Psoas muscle (tissue), 7 donors: ENCODE measurements at regions not wholly inside any gene's neighbourhood (a gene's known extent, or its start where the extent isn't known, plus 50 kb on each side); places are given as distances from the start of the nearest gene placed in this dataset.

Experiments
- ATAC-seq, 4 donors: fragments of 200-7000 bp; cut with Tn5 transposase; one replicate each; pipeline ENCODE4 v1.9.1; 2020; ENCODE audit warnings: moderate library complexity in 3 of 4, mild to moderate bottlenecking in 2 of 4
- DNase-seq, 2 donors: peaks; one replicate each; pipeline ENCODE4 v3.0.0-alpha.2; 2020
- H3K27ac ChIP-seq: fragments of 200-600 bp; one replicate; pipeline ENCODE4 v1.8.0; 2022
- H3K27me3 ChIP-seq, 3 donors: fragments of 200-600 bp in 1 of 3; one replicate each; pipeline versions ENCODE4 v1.6.1 to v1.8.0; 2013 to 2022; ENCODE audit warnings: low read length in 2 of 3, mild to moderate bottlenecking in 2 of 3, moderate library complexity in 1 of 3; ENCODE audit not compliant: insufficient read depth in 3 of 3
- H3K36me3 ChIP-seq, 2 donors: fragments of 200-600 bp in 1 of 2; one replicate each; pipeline versions ENCODE4 v1.6.1 to v1.8.0; 2013 to 2022; ENCODE audit warnings: low read depth in 1 of 2, mild to moderate bottlenecking in 1 of 2, moderate library complexity in 1 of 2; ENCODE audit not compliant: insufficient read depth in 1 of 2
- H3K4me1 ChIP-seq: fragments of 200-600 bp; one replicate; pipeline ENCODE4 v1.8.0; 2022
- H3K4me3 ChIP-seq: fragments of 200-600 bp; one replicate; pipeline ENCODE4 v1.8.0; 2022; ENCODE audit warnings: mild to moderate bottlenecking
- H3K9me3 ChIP-seq: fragments of 200-600 bp; one replicate; pipeline ENCODE4 v1.8.0; 2022
- WGBS, 3 donors: extraction: QIAGEN DNeasy Blood & Tissue Kit; methylation state at CpG; one replicate each; pipeline versions ENCODE4 v1.1.6 to v1.1.7; 2013; 5-methylcytosine and 5-hydroxymethylcytosine counted together
- intact Hi-C, 2 donors: fragments of 100-400 bp; cut with DNase I; formaldehyde crosslinking; loops; one replicate each; pipeline versions ENCODE4 v1.11.0 to v1.14.2; 2022
- TF ChIP-seq, protein P1 (sequence below): fragments of 200-600 bp; IDR thresholded peaks from one replicate; pipeline ENCODE4 v1.8.0; 2022; ENCODE audit warnings: antibody characterized with exemption
- donor health status: healthy with polysubstance abuse.
- donor health status: DM: no; HTN: no; CAD: no; lungs with moderate emphysema.
- donor health status: Bipolar disorder and iron deficiency.
- donor health status: healthy.
- donor health status: DM: yes; HTN: yes; CAD: no.
- donor health status: DM: no; HTN: no; CAD: no.
- donor health status: DM: yes; HTN: yes; CAD: no.

DNA sequence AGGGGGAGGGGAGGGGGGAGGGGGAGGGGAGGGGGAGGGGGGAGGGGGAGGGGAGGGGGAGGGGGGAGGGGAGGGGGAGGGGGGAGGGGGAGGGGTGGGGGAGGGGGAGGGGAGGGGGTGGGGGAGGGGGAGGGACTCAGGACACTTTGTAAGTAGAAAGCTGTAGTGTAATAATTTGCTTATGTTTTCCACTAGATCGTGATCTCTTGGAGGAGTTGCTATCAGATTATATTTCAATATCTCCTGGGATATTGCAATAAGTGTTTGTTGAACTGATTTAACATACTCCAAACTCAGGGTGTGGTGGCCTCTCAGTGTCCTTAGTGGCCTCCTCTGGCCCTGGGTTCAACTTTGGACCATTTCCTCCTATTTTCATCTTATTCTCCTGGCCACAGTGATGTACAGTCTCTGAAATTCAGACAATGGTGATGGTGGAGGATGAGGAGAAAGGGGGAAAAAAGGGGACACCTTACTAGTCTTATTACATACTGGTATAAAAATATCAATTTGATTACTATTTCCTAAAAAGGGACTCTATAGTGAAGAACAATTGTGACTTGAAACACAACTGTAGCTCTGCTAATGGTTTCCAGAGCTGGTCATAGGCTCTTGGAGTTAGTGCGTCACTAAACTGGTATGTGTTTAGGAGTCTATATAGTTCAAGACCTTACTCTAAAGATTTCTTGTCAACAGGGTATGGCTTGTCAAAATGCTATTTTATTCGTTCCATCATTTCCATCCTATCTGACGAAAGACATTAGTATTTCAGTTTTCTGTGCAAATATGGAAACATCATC, 89.6 kb downstream of the DDX1 start:
- Histone ChIP-seq H3K4me1 (no peaks in the 10 kb centered on the region), H3K4me3 (no peak overlapping the region), H3K27ac (no peak overlapping the region), H3K9me3 (no peaks in the 10 kb centered on the region), H3K36me3 (no peaks in the 10 kb centered on the region), H3K27me3 (no peaks in the 10 kb centered on the region)
- intact Hi-C loops: no loop called here
- 89 to 91% (median 90%) methylated on average over 4 of the region's 4 CpGs for WGBS, 3 donors
- ATAC-seq: no peak
- TF ChIP-seq, protein P1, sequence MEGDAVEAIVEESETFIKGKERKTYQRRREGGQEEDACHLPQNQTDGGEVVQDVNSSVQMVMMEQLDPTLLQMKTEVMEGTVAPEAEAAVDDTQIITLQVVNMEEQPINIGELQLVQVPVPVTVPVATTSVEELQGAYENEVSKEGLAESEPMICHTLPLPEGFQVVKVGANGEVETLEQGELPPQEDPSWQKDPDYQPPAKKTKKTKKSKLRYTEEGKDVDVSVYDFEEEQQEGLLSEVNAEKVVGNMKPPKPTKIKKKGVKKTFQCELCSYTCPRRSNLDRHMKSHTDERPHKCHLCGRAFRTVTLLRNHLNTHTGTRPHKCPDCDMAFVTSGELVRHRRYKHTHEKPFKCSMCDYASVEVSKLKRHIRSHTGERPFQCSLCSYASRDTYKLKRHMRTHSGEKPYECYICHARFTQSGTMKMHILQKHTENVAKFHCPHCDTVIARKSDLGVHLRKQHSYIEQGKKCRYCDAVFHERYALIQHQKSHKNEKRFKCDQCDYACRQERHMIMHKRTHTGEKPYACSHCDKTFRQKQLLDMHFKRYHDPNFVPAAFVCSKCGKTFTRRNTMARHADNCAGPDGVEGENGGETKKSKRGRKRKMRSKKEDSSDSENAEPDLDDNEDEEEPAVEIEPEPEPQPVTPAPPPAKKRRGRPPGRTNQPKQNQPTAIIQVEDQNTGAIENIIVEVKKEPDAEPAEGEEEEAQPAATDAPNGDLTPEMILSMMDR: no peak
- DNase-seq: no peak

DNA sequence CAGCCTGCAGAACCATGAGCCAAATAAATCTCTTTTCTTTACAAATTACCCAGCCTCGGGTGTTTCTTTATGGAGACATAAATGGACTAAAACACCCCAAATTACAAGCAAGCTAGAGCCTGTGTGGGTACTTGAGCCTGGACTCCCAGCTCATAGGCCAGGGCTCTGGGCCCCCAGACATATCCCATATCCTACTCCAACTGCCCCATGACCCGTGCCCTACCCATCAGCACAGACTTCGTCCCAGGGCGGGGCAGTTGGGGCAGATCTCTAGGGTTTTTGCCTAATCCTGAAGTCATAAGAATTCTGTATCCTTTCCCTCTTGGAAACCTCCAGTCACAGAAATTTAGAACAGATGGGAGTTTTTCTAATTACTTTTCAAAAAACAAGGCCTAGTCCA, 90.7 kb downstream of the DDX1 start:
- no peak overlapping the region for H3K4me3 ChIP-seq
- H3K27ac ChIP-seq: no peak overlapping the region
- H3K9me3 ChIP-seq: no peaks in the 10 kb centered on the region
- DNase-seq (no peak), ATAC-seq (no peak)
- no peaks in the 10 kb centered on the region for H3K36me3 ChIP-seq
- WGBS, 3 donors: 80 to 85% (median 82%) methylated on average over 4 of the region's 4 CpGs
- intact Hi-C loops: no loop called here
- TF ChIP-seq, protein P1: no peak
- no peaks in the 10 kb centered on the region for H3K27me3 ChIP-seq
- H3K4me1 ChIP-seq: no peaks in the 10 kb centered on the region

DNA sequence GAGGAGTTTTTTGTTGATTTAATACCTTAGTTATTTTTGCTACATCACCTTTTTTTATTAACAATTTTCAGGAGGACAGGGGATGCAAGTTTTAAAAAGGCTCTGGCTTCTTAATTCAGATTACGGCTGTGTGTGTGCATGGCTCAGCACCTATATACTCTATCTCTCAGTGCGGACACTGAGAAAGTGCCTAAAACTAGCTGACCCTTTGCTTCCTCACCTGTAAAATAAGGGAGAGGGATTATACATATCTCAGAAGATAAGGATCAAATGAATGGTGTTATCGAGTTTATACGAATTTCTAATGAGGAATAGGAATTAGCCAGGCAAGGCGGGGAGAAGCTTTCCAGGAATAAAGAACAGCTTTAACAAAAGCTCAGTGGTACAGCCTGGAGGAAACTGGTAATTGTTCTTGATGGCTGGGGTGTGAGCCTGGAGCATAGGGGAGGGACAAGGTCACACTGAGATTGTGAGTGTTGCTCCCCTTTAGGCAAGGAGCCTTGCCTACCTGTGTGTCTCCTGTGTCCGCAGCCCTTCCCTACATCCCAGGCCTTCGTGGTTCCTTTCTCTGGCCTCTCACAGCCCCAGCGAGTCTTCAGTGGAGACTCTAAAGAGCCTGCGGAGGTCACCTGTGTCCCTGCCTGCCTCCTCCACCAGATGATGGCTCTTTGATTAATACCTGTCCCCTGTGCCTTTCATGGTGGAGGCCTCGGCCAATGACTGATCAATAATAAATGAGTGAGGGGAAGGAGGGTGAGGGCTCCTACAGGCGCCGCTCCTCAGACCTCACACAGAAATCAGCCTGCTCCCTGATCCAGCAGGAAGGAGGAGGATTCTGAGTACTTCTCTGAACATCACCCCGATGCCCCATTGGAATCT, 92.7 kb downstream of the DDX1 start:
- H3K27ac ChIP-seq: no peak overlapping the region
- DNase-seq (no peak), ATAC-seq (no peak)
- no peaks in the 10 kb centered on the region for H3K9me3 ChIP-seq
- no peaks in the 10 kb centered on the region for H3K27me3 ChIP-seq
- intact Hi-C loops: no loop called here
- TF ChIP-seq, protein P1: no peak
- 84 to 92% (median 91%) methylated on average over 12 to 13 of the region's 13 CpGs for WGBS, 3 donors
- H3K36me3 ChIP-seq: no peaks in the 10 kb centered on the region
- no peaks in the 10 kb centered on the region for H3K4me1 ChIP-seq
- H3K4me3 ChIP-seq: no peak overlapping the region

DNA sequence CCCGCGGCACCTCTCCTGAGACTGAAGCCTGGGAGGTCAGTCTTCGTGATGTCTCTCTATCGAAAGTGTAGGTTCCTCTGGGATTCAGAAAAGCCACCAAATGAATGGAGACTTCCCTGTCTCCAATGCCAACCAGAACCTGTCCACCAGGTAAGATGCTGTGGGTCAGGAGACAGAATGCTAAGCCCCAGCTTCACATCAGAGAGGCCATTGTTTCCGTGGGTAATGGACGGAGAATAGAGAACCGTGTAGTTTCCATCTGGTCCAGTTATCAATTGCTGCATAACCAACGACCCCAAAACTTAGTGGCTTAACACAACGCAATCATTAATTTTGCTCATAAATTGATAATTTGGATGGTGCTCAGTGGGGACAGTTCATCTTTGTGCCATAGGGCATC, 93.5 kb downstream of the DDX1 start:
- intact Hi-C loops: no loop called here
- Histone ChIP-seq H3K27ac (no peak overlapping the region), H3K27me3 (no peaks in the 10 kb centered on the region), H3K36me3 (no peaks in the 10 kb centered on the region), H3K4me3 (no peak overlapping the region), H3K4me1 (no peaks in the 10 kb centered on the region), H3K9me3 (no peaks in the 10 kb centered on the region)
- TF ChIP-seq, protein P1: no peak
- 91 to 92% (median 91%) methylated on average over 9 of the region's 9 CpGs for WGBS, 3 donors
- ATAC-seq: no peak
- no peak for DNase-seq
